Fibroblast of upper back skin (primary cell): ENCODE measurements at regions not wholly inside any gene's neighbourhood (a gene's known extent, or its start where the extent isn't known, plus 50 kb on each side); places are given as distances from the start of the nearest gene placed in this dataset.

ENCODE experiments used
- DNase-seq: peaks from one replicate; pipeline ENCODE4 v3.0.0-alpha.2; 2013

DNA sequence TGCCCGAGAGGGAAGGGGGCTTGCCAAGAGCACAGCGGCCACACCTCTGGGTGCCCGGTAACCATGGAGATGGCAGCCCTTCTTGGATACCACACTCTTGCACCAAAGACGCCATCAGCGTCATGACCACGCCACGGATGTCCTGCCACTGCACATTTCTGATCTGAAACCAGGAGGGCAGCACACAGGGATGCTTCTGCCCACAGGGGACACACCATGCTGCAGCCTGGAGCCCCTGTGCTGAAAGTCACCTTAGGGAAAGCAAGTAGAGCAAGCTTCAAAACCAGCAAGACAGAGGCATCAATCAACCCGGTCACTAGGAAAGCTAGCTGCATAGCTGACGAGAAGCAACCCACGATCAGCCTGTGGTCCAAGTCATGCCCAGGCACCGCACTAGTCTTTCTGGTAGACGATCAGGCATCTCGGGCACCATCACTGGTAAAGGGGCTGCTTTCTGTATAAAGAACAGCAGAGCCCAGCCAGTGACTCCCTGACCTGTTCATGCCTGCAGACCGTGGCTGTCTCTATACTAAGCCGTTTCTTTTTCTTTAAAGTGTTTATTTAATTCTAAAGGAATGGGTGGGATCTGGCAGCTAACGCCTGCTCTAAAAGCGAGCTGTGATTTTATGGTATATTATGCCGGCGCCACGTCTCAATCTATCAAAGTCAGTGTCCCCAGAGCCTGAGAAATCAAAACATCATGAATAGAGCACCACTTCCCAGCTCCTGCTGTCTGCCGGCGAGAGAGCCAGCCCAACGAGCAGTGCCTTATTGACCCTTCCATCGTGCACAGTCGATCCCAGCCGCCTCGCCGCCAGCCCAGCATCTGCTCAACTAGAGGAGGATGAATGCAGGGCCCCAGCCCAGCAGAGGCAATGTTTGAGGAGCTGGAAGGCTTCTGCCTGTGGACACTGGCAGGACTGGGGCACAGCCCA lies 244.7 kb downstream of the RBFOX3 start:
- DNase-seq = no peak

DNA sequence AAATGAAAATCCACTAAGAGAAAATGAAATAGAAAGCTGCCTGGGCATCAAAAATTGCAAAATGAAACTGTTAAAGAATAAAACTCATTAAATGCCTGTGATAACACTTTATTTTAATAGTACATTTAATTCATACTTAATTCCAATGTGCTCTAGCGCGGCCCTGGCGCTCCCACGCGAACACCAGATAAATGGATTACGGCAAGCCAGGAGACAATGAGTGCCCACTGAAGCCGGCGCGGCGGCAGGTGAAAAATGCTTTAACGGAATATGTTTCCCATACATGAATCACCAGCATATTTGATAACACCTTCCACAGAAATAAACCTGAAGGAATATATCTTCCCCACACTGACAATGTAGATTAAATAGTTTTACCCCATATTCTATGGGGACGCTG lies 245.5 kb downstream of the RBFOX3 start:
- DNase-seq = no peak

DNA sequence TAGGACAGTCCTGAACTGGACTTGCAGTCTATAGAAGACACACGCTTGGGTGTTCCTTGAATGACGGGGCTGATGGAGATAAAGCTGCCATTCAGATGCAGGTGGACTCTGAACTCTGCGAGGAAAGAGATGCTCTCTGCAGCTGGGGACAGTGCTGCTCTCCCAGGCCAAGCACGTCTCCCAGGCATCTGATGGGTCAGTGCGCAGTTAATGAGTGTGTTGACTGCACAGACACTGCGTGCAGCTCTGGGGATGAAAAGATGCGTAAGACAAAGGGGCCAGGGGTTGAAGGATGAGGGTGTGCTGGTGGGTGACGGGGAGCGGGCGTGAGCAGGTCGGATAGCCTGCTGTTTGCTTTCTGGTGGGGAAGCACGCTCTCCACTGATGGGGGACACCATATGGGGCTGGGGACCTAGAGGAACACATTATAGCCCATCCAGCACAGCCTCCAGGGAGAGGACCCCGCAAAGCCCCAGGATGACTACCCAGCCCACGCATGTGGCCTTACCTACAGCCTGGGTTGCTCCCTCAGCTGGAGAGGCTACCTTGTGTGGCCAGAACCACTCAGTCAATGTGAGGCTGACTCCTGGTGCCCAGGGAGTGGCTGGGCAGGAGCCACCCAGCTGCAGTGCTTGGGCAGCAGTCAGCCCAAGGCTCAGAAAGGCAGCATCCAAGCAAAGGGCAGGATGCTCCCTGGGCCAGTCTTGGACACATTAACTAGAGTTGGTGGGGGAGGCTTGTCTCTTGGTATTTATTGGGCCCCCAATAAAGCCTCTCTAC lies 246.3 kb downstream of the RBFOX3 start:
- no peak for DNase-seq

DNA sequence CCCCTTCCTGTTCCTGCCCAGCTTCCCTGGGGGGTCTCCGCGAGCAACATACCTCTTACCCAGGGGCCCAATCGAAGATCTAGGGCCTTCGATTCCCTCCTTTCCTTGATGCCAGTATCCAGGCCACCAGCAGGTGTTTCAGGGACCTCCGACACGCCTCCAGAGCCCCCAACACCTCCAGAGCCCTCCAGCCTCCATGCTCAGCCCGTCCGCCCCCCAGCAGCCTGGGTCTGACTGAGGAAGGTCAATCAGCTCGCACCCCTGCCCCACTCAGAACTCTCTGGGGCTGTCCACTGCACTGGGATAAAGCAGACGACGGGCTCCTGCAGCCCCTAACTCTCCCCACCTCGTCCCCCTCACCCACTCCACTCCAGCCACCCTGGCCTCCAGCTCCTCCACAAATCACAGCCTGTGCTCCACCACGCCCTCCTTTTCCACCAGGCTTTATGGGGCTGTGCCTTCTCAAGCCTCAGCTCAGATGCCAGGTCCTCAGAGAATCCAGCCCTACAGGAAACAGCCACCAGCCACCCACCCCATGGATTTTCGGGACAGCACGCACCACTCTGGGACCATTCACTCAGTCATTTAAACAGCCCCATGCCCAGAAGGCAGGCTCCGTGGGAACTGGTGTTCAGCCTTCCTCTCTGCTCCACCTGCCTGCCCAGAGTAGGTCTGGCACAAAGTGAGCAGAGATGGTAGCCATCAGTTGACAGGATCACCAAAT lies 247.1 kb downstream of the RBFOX3 start:
- no peak for DNase-seq

DNA sequence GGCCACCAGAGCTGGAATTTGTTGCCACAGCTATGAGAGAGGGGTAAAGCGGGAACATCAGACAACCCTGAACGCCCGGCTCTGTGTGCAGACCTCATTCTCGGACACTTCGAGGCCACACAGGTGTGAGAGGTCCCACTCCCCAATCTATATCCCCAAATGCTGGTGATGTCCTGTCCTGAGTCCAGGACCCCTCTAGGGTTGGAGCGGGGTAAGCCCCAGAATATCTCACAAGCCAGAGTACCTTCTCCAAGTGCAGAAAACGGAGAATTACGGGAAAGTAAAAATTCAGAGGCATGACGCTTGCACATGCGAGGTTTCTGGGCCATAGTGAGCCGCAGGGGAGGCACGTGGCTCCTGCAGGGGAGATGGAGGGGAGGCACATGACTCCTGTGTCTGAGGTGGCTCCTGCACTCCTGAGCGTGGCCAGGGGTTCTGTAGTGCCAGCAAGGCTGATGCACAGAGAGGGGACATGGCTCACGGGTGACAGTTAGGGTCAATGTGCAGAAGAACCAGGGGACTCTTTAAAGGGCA lies 248.0 kb downstream of the RBFOX3 start:
- no peak for DNase-seq

DNA sequence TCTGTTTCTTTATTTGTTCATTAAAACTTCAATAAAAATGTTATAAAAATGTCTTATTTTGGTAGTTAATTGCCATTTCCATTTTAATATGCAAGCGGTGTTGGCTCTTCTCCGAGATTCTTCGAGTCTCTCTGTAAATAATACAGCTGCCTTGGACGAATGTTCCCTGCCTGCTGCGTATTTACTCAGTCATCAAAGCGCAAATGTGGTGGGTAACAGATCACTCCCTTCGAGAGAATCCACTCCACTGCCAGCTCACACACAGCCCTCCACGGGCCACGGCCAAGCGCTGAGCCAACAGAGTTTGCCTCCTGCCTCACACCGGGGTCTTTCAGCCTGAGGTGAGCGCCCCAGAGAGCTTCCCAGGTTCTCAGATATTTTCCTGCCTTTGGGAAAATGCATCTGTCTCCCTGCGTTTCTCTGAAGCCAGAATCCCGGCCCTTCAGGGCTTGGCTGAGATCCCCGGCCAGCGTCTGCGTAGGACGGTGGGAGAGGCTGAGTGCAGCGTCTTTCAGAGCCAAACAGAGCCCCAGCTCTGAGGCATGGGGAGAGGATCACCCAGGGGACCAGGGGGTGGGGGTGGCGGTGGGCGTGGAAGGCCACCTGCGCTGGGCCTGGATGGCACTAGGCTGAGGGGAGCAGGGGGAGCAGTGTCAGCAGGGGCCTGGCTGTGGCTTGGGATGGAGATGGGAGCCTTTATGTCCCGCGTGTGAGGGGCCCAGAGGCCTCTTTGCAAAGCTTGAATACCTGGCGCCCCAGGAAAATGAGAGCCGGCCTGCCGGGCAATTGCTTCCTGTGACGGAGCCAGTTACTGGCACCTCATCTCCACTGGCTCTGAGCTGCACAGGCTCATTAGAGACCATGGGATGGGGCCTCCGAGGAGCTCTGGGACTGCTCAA lies 248.7 kb downstream of the RBFOX3 start:
- DNase-seq = no peak

DNA sequence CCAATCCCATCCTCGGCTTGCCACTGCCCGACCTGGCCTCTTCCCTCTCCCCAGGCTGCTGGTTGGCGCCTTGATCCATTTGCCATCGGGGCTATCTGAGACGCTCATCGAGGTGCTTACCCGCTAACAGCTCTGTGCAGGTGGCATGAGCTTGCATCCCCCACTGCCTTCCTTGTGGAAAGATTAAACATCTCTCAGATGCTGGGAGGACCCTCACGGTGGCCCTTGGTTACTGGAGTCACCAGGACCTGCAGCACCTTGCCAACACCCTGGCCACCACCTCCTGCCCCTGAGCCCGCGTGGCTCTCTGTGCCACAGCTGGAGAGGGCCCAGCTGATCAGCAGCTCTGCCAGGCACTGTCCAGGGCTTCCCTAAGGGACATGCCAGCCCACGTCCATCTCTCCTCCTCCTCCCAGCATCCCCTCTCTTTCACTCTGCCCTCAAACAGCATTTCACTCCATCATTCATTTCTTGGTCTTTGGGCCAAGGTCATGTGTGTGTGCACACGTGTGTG lies 249.6 kb downstream of the RBFOX3 start:
- no peak for DNase-seq

DNA sequence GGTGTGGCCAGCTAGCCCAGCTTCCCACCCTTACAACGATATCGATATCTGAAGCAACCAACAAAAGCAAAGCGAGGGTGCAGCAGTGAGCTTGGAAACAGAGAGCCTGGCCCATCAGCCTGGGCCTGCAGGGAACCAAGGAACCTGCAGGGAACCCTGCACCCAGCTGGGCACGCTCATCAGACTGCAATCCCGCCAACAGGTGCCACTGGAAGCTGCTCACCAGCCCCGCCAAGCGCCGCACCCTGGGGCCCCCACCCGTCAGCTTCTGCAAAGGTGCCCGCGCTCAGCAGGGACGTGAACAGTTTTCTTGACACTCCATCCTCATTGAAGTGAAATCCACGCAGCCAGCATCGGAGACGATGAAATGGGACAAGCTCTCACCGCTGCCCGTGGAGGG lies 250.7 kb downstream of the RBFOX3 start:
- DNase-seq = no peak

GRCh38 chr17:79356839-79357447 lies 253.9 kb downstream of the RBFOX3 start:
- DNase-seq = no peak

DNA sequence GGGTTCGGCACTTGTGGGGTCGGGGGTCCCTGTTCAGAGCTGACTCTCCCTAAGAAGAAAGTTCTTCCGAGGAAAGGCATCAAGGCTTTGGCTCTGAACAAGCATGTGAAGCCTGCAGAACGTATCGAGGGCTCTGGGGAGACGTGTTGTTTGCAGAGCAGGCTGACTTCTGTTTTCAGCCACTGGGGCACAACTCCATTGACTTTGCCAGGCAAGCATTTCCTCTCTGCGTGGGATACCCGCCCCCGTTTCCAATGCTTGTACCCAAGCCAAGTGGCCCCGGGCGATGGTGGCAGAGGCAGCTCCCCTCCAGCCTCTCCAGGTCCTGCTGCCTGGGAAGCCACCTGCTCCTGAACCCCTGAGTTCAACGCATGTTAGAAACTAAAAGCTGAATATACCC lies 255.7 kb downstream of the RBFOX3 start:
- no peak for DNase-seq

- DNase-seq = no peak
These were observed 256.6 kb downstream of the RBFOX3 start for GRCh38 chr17:79354173-79354820.

GRCh38 chr17:79353548-79353947 lies 257.3 kb downstream of the RBFOX3 start:
- DNase-seq = no peak

- DNase-seq = no peak
These were observed 257.8 kb downstream of the RBFOX3 start for GRCh38 chr17:79353016-79353415.

- DNase-seq = no peak
These were observed 260.3 kb downstream of the RBFOX3 start for GRCh38 chr17:79350533-79350932.

DNA sequence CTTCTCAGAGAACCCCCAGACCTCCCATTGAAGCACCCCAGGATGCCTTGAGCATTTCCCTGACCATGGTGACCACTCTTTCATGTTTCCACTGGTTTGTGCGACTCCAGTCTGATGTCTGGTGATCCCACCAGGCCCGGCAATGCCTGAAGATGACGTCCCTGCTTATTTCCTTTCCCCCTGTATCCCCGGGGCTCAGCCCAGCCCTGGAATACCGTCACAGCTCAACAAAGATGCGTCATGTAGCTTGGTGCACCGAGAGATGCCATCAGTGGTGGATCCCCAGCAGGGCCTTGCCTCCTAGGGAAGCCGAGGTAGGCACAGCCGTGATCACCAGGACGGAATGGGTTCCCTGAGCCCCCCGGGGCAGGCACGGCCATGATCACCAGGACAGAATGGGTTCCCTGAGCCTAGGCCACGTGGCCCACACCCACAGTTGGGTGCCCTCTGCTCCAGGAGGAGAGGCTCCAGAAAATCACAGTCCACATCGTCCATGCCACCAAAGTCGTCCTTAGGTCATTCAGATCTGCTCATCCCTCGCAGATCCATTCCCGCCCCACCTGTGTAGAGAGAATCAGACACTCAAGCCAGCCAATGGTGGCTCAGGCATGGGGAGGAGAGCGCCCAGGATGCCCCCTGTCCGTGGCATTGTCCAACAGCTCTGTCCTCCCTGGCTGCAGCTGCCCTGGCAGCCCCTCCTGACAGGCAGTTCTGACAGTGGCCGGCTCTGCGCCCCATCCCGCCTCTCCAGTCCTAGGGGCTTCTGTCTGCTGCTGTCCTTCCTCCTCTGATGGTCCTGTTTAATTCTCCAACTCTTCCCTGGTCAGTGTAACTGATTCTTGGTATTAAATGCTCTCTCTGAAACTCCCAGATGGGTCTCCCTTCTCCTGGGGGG lies 261.1 kb downstream of the RBFOX3 start:
- no peak for DNase-seq

DNA sequence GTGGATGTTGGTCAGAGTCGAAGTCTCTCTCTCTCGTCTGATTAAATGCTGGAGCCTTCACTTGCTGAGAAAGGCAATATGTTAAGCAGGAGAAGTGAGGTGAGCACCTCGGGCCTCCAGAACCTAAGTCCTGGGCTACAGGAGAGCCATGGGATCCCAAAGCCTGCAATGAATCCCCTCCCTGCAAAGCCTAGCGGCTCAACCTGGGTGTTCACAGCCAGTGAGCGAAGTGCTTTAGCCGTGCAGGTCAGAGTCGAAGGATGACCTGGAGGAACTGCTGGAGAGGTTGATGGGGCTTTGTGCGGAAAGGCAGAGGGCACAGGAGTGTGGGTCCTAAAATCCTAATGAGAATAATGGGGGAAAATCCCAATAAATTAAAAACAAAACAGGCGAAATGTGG lies 267.8 kb downstream of the ENGASE start:
- DNase-seq = no peak

GRCh38 chr17:79341816-79342215 lies 267.2 kb downstream of the ENGASE start:
- DNase-seq = no peak

DNA sequence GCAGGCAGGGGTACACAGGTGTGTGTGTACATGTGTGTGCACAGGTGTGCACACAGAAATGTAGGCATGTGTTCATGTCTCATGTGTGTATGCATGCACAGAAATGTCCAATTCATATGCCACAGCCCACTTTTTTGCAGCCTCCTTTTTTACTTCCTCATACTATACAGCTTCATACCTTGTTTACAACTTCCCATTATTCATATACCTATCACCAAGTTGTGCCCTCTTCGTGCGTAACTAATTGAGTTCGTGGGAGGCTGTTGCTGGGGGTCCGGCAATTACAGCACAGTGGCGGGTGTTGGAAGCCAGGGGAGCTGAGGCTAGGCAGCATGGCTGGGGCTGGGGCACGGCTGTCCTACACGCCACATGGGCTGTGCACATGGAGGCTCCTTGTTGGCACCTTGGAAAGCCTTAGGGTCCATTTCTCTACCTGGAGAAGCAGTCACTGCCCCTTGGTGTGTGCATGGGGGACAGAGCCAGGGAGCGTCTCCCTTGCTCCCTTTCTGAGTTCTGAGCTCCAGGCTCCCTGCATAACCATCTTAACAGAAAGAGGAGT lies 266.7 kb downstream of the ENGASE start:
- no peak for DNase-seq
